NOMO-1 (cell line): ENCODE measurements at regions not wholly inside any gene's neighbourhood (a gene's known extent, or its start where the extent isn't known, plus 50 kb on each side); places are given as distances from the start of the nearest gene placed in this dataset.

Experiments
- DNase-seq, 2 experiments: peaks; one replicate each; lab custom pipeline; 2025; ENCODE audit not compliant: unreplicated experiment in 2 of 2; lab: John Stamatoyannopoulos, UW

DNA sequence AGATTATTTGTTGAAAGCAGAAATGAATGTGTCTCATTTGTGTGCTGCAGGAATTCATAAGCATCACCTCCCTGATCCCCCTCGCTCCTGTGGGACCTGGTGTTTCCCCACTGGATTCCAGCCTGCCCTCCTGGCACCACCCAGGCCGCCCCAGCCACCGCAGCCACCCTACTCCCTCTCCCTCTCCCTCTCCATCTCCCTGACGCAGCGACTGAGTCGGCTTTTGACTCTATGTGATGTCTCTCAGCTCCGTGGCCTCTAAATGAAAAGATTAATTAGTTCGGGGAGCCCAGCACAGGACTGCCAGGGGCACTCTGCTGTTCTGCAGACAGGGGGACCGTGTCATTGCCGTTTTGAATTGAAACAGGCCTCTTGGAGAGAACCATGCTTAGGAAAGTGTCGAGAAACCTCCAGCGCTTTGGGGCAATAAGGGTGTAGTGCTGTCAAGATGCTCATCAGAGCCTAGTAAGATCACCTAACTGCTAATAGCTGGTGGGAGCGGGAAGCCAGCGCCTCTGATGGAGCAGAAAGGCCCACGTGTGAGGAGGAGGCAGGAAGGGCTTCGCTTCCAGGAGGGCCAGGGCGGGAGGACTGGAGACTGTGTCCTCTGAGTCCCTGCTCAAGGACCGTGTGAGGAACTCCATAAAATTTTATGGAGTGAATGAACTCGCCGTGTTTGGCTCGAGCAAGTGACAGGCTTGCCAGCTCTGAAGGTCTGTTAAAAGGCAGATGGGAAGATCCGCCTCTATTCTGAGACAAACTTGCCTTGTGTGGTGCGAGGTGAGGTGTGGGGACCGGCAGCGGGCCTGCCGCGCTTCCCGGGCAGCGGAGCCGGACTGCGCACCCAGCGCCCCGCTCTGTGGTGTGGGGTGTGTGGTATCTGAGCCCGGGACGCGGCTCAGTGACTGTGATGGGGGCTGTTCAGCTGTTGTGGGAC is 157.4 kb upstream of the C14orf180 start:
- no peak for DNase-seq

DNA sequence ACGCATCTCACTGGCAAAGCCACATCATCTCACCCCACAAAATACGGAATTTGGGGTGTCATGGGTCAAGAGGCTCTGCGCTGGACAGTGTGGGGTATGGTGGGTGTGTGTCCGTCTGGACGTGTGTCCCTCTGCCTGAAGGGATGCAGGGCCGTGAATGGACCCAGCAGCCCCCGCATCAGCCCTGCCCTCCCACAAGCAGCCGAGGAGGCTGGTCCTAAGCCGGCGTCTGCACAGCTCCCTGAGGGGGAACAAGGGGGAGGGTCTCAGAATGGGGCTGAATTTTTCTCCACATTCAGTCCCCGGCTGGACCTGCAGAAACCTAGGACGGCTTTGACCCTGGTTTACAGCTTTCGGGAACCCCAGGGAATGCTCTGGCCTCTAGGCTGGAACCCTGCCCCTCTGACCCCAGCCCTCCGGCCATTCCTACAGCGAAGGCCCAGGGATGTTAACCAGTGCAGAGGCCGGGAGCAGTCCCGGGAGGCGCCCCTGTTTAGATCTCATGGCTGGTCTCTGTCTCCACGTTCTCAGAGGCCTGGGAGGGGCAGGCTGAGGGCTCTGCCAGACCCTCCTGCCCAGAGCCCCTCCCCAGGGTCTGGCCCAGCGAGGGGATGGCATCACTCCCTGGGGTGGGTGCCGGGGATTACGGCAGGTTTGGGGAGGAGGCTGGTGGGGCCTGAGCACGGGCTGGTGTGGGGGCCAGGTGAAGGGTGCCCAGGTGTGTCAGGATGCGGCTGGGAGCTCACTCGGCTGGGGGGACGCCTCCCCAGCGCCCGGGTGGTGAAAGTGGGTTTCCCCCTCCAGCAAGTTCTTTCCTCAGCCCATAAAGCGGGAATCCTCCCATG is 156.5 kb upstream of the C14orf180 start:
- DNase-seq, result no peak

DNA sequence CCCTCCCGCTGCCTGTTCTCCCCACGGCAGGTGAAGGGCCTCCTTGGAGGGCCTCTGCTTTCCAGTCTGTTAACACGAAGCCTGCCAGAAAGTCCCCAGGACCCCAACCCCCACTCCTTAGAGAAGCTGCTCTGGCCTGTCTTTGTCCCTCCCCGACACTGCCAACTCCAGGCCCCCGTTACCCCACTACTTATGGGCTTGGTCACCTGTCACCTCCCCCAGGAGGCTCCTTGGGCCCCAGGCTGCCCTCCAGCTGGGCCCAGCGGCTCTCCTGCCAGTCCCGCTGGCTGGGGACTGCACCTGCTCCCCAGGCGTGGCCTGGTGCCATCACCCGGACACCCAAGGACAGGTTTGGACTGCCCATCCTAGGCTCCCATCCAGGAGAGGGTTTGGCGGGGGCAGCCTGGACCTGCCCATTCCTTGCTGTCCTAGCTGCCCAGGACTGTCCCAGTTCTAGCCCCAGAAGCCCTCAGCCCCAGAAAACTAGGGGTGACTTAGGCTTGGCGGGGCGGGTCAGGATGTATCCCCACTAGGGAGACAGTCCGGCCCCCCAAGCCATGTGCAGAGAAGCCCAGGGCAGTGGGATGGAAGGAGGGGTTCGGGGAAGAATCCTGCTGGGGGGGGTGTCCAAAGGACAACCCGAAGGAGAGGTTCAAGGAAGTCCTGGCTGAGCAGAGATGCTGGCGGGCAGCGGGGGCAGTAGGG is 155.7 kb upstream of the C14orf180 start:
- DNase-seq, result no peak

DNA sequence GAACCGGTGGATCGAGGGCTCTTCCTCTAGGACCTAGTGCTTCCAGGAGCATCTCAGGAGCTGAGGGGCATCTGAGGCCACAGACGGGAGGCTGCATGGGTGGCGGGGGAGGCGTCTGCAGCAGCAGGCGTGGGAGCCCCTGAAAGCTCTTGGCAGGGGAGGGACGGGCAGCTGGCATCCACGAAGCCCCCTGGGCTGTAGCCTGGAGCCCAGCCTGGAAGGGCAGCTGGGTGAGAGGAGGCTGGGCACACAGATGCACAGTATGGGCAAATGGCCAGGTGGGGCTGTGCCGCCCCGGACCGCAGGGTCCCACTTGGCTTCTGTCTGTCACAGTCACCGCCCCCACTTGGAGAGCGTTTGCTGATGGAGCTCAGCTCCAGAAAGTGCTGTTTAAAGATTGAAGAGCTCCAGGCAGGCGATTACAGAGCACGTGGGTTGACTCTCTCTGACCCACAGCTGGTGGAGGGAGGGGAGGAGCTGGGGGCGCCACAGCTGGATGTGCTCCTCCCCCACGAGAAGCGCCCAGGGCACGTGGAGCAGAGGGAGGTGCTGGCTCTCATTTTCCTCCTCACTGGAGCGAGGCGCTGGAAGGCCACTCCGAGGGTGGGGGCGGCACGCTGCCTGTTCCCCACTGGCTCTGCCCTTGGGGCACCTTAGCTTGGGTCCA is 155.0 kb upstream of the C14orf180 start:
- no peak for DNase-seq

DNA sequence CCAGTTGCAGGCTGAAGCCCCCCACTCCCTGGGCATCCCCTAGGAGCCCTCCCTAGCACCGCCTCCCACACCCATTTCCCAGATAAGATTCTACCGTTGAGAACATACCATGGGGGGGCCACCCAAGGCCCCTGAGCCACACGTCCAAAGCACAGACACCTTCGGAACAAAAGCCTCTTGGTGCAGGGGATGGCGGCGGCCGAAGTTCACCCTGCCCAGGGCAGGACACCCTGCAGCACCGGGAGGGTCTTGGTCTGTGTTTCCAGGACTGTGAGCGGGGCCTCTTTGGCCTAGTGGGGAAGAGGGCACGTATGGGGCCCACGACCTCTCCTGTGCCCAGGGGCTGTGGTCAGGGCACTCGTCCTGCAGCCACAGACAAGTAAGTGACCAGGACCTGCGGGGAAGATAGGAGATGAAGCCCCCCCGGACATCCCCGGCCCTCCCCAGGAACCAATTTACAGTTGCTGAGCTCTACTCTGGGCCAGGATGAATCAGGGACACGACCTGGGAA is 154.3 kb upstream of the C14orf180 start:
- DNase-seq, result no peak

DNA sequence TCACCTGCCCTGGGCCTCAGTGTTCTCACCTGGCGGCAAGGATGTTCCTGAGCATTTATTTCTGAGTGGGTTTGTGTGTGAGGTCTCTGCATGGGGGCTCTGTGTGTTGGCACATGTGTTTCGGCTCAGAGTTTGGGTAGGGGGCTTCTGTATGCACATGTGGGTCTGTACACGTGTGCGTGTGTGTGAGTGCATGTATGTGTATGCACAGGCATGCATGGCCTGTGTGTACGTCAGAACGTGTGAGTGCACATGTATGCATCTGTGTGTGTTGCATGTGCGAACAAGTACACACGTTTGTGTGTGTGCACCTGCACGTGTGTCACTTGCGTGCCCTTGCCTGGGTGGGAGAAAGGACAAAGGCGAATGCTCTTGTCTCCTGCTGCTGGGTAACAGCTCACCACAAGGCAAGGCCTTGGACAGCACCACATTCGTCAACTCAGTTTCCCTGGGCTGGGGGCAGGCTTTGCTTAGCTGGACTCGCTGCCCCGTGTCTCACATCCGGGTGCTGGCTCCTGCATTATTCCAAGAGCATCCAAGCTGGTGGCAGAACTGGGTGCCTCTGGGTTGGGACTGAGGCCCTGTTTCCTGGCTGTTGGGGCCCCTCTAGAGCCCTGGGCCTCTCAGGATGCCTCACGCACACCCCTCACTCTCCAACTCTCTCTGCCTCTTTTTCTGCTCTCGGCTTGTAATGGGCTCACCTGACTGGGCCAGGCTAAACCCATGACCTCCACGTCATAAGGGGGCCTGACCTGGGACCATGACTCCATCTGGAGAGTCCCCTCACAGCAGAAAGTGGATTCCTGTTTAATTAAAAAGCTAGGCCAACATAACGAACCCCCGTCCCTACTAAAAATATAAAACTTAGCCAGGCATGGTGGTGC is 153.6 kb upstream of the C14orf180 start:
- no peak for DNase-seq

DNA sequence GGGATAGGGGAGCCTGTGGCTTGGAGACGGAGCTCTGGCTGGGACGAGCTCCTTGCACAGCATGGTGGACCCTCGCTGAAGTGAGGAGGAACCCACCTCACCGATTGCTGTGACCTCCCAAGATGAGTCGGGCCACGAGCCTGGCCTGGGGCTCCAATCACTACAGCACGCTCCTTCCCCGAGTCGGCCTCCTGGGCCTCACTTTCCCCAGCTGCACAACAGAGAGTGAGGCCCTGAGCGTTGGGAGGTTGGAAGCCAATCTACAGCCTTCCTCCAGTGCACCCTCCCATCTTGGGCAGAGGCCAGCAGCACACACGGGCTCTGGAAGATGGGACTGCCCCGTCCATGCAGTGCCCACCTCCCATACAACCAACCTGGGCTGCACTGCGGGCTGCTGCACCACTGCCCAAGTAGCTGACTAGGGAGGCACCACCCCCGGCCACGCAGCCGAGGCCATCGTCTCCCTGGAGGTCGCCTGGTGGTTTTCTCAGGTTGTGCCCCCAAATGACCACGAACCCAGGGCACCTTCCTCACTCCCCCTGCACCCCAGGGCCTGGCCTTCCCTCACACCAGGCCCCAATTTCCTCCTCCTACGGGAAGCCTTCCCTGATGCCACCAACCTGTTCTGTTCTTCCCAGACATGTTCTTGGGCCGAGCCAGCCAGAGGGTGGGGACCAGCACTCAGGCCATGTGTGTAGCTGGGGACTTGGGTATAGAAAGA is 152.3 kb upstream of the C14orf180 start:
- DNase-seq, result no peak

DNA sequence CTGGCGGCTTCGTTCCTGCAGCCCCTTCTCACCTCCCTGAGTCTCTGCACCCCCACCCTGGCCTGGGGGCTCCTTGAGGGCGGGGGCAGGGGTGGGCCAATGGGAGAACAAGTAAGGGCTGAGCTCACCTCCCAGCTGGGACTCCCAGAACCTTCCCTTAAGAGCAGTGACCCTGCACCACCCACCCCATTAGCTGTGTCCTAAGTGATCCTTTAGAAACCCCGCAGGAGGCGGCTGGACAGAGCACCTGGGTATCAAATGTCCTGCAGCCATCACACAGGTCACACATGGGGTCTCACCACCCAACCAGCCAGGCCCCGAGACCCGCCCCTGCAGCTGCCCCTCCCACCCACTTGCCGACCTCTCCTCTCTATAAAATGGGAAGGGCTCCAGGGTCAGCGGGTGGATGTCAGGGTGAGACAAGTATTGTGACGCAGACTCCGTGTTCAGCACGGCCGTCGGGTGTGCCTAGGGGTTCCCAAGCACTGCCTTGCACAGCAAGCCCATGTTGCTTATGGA is 151.2 kb upstream of the C14orf180 start:
- DNase-seq, result no peak

DNA sequence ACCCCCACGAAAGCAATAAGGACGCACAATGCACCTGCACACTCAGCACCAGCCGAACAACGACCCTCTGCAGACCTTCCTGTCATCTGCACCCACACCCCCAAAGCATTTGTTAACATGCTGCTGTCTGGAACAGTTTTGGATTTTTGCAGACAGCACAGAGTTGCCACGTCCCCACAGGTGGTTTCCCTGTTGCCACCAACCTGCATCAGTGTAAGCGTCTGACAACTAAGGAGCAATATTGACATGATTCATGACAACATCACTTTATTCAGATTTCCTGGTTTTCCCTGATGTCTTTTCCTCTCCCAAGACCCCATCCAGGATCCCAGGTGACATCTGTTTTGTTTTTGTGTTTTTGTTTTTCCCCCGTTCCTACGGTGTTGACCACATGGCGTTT is 150.7 kb upstream of the C14orf180 start:
- DNase-seq, result no peak

DNA sequence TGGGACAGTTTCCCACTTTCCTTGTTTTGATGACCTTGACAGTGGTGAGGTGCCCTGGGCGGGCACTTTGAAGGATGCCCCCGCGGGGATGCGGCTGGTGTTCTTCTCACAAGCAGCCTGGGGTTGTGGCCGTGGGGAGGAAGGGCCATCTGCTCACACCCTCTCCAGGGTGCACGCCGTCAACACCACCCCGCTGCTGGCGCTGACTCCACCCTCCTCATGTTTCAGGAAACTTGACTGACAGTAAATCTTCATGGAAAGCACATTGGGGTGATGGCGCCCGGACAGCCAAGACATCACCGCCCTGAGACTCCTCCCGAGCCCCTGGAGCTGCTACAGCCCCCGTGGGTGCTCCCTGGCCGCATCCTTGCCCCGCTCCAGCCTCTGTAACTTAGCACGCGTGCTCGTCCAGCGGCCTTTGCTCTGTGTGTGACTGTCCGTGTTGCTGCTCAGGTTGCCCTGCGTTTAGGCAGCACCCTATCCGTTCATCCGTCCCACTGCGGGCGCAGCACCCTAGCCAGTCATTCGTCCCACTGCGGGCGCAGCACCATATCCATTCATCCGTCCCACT is 150.2 kb upstream of the C14orf180 start:
- DNase-seq, result no peak

DNA sequence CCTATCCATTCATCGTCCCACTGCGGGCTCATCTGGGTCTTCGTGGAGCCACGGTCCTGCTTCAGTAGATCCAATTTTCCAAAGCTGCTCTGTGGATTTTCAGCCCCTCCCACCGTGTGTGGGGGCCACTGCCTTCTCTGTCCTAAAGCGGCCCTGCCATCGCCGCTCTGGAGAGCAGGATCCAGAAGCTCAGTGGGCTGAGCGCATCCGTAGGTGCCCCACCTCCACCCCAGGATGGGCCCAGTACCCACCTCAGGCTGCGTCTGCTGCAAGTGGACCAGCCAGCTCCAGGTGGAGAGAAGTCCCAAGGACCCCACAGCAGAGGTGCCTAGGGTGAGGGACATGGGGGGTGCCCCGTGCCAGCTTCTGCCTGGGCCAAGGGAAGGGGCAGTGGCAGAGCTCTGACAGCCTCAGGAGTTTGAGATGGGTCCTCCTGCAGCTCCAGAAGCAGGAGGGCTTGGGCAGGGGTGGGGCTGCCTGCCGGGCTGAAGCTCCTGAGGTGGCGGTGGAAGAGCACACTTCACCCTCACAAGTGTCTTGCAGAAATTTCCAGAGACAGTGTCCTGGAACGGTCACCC is 148.1 kb upstream of the C14orf180 start:
- no peak for DNase-seq

DNA sequence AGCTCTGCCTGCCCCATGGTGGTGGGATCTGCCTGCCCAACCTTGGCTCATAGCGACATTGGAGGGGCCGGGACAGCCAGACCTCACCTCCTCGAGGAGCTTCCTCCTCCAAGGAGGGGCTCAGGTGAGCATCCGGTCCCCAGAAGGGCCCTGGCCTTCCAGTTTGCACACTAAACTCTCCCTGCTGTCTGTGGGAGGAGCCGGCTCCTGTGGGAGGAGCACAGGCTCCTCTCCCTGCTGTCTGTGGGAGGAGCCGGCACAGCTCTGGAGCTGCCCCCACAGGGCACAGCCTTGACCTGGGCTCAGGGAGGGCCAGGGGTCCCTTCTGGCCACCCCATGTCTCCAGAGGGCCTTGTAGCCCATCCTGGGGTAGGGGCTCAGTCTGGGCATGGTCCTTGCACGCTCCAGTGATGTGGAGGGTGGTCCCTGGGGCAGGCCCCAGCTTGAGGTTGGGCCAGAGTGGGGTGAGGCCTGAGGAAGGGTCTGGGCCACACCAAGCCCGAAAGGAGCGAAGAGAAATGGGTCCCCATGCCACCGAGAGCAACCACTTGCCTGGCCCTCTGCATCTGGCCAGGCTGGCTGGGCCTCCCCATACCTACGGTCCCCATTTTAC is 147.5 kb upstream of the C14orf180 start:
- DNase-seq, result no peak

DNA sequence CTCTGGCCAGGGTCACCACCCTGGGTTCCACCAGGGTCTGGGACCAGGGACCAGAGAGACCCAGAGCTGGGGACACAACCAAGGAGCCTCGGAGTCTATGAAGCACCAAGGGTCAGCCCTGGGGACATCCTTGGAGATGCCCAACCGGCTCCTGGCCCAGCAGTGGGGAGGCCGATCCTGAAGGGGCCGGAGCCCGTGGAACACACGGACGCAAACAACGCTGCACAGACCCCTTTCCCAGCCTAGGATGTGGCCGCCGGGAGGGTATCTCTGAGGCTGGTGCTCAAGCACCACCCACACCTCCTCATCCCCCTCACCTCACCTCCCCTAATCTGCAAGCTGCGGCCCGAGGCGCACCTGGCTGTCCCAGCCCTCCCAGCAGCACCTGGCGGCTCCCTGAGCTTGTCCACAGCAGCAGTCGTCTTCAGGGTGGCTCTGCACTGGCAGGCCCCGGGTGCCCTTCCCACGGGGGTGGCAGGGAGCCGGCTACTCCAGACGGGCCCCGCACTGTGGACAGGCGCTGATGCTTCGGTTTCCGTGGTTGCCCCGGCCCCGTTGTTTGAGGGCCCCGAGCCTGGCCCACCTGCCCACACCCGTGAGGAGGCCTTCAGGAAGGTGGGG is 146.8 kb upstream of the C14orf180 start:
- DNase-seq, result no peak

DNA sequence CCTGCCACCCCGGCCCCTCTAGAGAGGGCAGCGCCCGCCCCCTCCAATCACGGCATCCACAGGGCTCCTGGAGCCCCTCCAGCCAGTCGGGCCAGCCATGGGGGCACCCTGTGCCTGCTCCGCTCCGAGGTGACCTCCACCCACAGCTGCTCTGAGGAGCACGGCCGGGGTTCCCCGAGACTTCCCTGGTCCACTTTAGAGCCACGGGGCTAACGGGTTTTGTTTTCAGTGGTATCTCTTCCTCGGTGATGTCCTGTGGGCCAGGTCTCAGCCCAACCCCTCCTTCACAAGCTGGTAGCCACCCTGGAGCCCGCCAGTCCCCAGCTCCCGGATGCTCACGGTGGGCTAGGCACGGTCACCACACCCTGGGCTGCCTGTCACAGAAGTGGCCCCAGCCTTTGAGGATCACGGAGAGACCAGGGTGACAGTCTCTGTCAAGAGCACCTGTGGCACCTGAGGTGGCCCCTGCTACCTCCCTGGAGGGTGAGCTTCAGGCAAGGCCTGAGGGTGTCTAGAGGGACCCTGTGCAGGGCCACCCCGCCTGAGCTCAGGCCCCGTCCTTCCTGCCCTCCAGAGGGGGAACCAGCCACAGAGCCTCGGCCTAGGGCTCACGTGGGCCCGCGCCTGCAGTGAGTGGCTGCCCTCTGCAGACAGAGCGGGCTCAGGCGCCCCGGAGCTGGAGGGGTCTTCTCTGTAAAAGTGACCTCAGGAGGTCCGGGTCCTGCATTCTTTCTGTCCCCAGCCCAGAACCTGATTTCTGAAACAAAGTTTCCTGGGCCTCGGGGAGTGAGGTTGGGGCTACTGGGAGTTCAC is 146.0 kb upstream of the C14orf180 start:
- DNase-seq, result no peak

DNA sequence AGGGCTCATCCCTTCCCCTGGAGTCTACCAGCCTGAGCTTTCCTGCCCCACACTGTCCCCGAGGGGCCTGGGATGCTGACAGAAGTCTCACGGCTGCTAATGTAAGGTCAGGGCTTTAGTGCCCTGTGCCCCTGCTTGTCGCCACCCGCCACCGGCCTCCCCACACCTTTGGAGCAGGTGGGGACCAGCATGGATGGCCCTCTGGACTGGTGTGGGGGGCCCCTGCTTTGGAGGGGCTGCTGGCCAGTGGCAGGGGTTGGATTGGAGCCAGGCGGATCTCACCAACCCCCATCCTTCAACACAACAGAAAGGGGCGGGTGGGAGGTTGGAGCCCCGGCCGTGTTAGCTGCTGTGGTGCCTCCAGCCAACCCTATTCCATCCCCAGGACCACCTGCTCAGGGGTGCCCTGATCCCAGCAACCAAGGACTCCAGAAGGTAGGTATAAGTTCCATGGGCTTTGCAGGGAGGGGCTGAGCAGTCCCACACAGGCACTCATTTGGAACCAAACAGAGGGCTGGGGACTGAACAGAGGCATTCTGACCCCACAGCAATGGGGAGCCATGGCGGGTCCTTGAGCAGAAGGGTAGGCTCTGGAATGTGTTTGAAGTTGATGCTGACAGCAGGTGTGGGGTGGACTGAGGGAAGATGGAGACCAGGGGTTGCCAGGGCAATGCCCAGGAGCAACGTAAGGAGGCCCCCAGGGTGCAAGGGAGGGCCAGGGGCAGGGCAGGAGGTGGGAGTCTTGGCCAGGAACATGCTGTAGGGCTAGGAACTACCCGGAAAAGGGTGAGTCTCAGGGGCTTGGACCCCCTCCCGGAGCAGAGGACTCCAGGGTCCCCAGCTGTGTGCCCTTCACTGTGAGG is 145.1 kb upstream of the C14orf180 start:
- DNase-seq, result no peak
